ENCODE measurements at regions not wholly inside any gene's neighbourhood (a gene's known extent, or its start where the extent isn't known, plus 50 kb on each side); places are given as distances from the start of the nearest gene placed in this dataset.

DNA sequence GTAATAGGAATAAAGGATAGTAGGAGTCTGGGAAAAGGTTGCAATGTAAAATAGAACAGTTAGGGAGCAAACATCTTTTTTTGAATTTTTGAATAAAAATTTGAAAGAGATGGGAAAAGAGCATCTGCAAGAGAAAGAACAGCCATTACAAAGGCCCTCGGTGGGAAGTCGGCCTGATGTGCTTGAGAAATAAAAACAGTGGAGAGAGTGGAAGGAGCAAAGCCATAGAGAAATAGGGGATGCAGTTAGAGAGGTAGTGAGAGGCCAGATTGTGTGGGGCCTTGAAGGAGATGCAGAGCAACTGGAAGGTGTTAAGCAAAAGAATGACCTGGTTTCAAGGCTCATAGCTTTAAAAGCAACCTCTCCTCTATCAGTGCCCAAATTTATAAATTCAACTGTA is 409.8 kb downstream of the RERGL start:
- no peak for TF ChIP-seq CTCF (conservative IDR thresholded peaks at IDR 0.05; ENCODE audit: low read length)
- TF ChIP-seq EZH2phosphoT487 (IDR thresholded peaks at IDR 0.05; ENCODE audit: borderline replicate concordance, low read depth, low read length): no peak
